Heart left ventricle (tissue), 13 donors: ENCODE measurements at regions not wholly inside any gene's neighbourhood (a gene's known extent, or its start where the extent isn't known, plus 50 kb on each side); places are given as distances from the start of the nearest gene placed in this dataset.

Source experiments
- CTCF ChIP-seq, 12 donors: fragments of 200-600 bp; sonication (generic) in 4 of 12; IDR thresholded peaks; one replicate each; pipeline versions ENCODE4 v1.5.0 to v1.8.0; 2018 to 2022; ENCODE audit warnings: antibody characterized with exemption in 12 of 12, mild to moderate bottlenecking in 5 of 12
- POLR2A ChIP-seq, 2 donors: fragments of 450-650 bp; IDR thresholded peaks; one replicate each; pipeline ENCODE4 v1.6.1; 2017; ENCODE audit warnings: antibody characterized with exemption in 2 of 2, mild to moderate bottlenecking in 2 of 2, moderate library complexity in 2 of 2
- donor health status: ischemic (EF 13 %, LVEDD 7.1; RV severe dilation, severe dysfunction).
- donor health status: DM: no; HTN: yes; CAD: no.
- donor health status: DM: no; HTN: no; CAD: no.
- donor health status: ischemic (EF 25% LVEDD 6.9; RV normal size, moderate dysfunction).
- donor health status: ischemic (EF 25% LVEDD 5.7; RV mildly dilated, moderate dysfunction).
- donor health status: ischemic (EF 35%, LVEDD 5.7; RV mildly dilated, moderate dysfunction).
- donor health status: nonischemic (EF 11% LVEDD 7.7; RV severe dilation, severe dysfunction).
- donor health status: DM: yes; HTN: yes; CAD: no.
- donor health status: PGD.
- donor health status: ischemic (EF 29% LVEDD 5.4; RV normal size, mild dysfunction).
- donor health status: nonischemic (EF 23%, LVEDD 6.1; RV moderate dilation, normal function).

GRCh38 chr3:167172377-167172776, 207.7 kb downstream of the ZBBX start:
- TF ChIP-seq CTCF (IDR thresholded peaks at IDR 0.05) (no peak), POLR2A (IDR thresholded peaks at IDR 0.05) (no peak)
